Activated T-cell treated with anti-CD3 and anti-CD28 coated beads for 48 hours (primary cell): ENCODE measurements at regions not wholly inside any gene's neighbourhood (a gene's known extent, or its start where the extent isn't known, plus 50 kb on each side); places are given as distances from the start of the nearest gene placed in this dataset.

Experiments used
- DNase-seq: peaks from one replicate; pipeline ENCODE4 v3.0.0-alpha.2; 2020; ENCODE audit warnings: low read depth

DNA sequence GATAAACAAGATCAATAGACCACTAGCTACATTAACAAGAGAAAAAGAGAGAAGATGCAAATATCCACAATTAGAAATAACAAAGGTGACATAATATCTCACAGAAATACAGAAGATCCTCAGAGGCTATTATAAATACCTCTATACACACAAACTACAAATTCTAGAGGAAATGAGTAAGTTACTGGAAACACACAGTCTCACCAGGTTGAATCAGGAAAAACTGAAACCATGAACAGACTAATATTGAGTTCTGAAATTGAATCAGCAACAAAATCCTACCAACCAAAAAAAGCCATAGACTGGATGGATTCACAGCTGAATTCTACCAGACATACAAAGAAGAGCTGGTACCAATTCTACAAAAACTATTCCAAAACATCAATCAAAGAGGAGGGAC is 211.8 kb upstream of the CPEB2 start:
- DNase-seq: no peak

GRCh38 chr4:14792702-14793227 is 209.5 kb upstream of the CPEB2 start:
- no peak for DNase-seq

DNA sequence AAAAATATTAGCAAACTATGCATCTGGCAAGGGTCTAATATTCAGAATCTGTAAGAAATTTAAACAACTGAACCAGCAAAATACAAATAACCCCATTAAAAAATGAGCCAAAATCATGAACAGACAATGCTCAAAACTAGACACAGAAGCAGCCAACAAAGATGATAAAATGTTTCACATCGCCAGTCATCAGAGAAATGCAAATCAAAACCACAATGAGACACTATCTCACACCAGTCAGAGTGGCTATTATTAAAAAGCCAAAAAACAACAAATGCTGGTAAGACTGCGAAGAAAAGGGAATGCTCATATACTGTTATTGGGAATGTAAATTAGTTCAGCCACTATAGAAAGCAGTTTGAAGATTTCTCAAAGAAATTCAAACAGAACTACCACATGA is 201.3 kb upstream of the CPEB2 start:
- DNase-seq: no peak

DNA sequence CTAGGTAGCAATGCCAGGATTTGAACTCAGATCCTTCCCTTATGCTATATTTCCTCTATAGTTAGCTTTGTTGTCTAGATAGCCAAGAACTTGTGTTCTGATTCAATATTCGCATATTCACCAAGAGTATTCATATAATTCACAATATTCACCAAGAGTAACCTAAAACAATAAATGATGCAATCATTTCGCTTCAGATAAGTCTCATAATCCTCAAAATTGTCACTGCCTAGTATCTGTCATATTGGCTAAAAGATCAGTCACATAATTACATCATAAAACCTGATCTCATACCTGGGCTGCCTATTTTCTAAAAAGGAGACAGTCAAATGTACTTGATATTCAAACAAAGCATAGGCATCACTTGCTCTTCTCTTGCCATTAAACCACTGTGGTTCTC is 199.7 kb upstream of the CPEB2 start:
- no peak for DNase-seq

DNA sequence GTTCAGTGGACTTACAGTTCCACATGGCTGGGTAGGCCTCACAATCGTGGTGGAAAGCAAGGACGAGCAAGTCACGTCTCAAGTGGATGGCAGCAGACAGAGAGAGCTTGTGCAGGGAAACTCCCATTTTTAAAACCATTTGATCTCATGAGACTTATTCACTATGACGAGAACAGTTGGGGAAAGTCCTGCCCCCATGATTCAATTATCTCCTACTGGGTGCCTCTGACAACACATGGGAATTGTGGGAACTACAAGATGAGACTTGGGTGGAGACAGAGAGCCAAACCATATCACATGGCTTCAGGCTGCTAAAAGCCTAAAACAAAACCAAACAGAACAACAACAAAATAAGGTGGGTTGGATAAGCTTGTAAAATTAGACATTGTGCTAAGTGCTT is 194.4 kb upstream of the CPEB2 start:
- no peak for DNase-seq

DNA sequence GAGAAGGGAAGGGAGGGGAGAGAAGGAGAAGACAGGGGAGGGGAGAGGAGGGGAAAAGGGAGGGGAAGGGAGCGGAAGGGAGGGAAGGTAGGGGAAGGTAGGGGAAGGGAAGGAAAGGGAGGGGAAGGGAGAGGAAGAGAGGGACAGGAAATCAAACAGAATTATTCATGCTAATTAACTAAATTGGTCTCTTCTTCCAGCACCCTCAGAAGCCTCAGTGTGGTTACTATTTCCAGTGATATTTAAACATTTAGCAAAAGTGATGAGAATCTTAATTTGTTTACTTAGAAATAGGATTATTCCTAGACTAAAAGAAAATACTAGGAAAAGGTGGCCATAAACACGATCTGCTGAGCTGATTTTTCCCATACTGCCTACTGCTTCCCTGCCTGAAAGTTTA is 193.1 kb upstream of the CPEB2 start:
- DNase-seq: no peak

DNA sequence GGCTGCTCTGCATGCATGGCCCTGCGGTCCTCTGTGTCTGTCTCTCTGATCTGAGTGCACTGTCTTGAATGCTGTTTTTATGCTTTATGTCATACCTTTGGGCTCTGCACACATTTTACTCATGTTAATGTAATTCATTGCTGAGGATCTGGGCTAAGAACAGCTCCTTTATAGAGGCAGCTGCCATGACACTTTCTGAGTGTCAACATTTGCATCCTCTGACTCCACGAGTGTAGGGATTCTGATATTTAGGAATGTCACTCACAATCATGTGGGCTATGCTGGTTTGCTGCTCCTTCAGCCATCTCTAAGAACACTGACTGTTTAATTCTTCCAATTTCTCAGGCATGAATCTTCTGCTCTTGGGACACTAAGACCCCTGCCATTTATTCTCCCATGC is 192.2 kb upstream of the CPEB2 start:
- DNase-seq: no peak

- DNase-seq: no peak
Observed at GRCh38 chr4:14810568-14810967, 191.7 kb upstream of the CPEB2 start.

GRCh38 chr4:14812101-14812500 is 190.2 kb upstream of the CPEB2 start:
- no peak for DNase-seq

DNA sequence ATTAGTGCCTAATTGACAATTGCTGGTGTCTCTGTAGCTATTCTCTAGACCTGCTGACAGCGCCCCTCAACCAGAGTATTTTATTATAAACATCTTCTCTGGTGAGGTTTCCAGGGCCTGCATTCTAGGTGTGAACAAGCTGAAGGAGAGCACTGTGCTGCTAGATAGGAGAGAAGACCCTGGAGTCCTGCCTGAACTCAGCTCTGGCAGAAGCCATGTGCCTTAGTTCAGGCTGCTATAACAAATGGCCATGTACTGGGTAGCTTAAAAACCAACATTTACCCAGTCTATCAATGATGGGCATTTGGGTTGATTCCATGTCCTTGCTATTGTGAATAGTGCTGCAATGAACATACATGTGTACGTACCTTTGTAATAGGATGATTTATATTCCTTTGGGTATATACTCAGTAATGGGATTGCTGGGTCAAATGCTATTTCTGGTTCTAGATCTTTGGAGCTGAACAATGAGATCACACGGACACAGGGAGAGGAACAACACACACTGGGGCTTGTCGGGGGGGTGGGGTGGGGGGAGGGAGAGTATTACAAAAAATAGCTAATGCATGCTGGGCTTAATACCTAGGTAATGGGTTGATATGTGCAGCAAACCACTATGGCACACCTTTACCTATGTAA is 185.5 kb upstream of the CPEB2 start:
- no peak for DNase-seq

DNA sequence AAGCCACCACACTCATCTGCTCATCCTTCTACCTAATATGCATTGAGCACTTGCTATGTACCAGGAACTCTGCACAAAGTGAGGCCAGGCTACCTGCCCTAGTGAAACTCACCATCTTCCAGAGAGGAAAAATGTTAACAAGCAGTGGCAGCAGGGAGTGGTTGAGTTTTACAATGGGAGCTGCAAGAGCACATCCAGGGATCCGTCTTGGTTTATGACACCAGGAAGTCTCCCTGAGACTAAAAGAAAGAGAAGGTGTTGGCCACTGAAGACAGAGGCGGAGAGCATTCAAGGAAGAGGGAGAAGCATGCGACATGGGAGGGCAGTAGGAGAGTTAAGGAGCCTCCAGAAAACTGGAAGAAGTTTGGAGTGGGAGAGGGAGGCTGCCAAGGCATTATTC is 178.1 kb upstream of the CPEB2 start:
- no peak for DNase-seq

GRCh38 chr4:14827111-14827510 is 175.2 kb upstream of the CPEB2 start:
- no peak for DNase-seq

- DNase-seq: no peak
Observed at GRCh38 chr4:14829795-14830194, 172.5 kb upstream of the CPEB2 start.

GRCh38 chr4:14831416-14831815 is 170.9 kb upstream of the CPEB2 start:
- no peak for DNase-seq

GRCh38 chr4:14833053-14833452 is 169.2 kb upstream of the CPEB2 start:
- no peak for DNase-seq

GRCh38 chr4:14834382-14834781 is 167.9 kb upstream of the CPEB2 start:
- no peak for DNase-seq

DNA sequence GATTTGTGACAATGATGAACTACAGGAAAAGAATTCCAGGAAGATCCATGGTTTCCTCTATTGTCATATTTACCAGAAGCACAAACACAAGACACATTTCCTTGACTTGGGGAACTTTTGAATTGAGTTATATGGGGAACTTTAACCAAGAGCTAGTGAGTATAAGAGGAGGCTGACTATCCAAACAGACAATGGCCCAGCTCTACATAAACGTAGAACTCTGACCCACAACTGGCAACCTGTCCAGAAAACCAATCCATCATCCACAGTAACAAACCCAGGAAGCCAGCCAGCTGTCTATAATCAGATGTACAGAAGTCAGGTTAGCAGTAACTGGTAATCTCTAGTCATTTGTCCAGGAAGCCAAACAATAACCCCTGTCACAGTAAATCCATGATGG is 167.0 kb upstream of the CPEB2 start:
- DNase-seq: no peak

DNA sequence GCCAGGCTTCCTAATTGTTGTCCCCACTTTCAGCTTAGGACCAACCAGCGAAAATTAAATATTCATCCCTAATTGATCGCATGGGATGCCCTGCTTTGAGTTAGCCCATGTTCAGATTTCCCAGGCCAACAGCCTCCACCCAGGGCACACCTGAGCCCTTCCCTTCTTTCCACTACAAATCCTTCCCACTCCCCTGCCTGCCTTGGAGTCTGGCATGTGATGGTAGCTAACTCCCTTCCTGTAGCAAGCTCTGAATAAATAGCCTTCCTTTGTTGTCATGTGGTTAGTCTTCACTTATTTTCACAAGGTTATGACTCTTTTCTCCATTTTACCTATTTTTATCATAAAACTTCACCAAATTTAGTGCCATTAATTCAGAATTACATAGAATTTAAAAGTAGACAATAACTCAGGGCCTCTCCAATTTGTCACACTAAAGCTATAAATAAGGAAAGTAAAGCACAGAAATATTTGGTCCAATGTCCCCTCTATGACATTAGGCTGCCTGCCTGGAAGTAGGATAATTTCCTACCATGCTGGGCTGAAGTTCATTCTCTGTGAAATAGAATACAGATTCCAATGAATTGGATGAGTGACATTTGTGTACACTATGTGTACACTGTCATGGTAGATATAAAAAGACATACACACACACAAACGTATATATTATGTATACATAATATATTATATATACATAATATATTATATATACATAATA is 166.4 kb upstream of the CPEB2 start:
- DNase-seq: no peak

DNA sequence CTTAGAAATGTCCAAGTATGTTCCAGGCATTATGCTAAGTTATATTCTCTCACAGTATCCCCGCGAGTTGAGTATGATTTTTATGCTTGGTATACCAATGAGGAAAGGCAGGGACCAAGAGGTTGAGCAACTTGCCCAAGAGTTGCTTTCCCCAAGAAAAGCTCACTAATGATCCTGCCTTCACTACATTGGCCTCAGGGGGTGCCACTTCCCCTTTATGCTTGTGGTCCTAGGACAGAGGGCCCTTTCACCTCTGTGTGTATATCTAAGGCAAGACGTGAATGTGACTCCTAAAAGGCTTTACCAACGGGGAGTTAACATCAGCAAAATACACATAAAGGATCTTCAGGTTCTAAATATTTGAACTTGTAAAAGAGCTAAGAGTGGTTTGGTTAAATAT is 164.4 kb upstream of the CPEB2 start:
- DNase-seq: no peak

GRCh38 chr4:14841801-14842768 is 160.2 kb upstream of the CPEB2 start:
- no peak for DNase-seq

DNA sequence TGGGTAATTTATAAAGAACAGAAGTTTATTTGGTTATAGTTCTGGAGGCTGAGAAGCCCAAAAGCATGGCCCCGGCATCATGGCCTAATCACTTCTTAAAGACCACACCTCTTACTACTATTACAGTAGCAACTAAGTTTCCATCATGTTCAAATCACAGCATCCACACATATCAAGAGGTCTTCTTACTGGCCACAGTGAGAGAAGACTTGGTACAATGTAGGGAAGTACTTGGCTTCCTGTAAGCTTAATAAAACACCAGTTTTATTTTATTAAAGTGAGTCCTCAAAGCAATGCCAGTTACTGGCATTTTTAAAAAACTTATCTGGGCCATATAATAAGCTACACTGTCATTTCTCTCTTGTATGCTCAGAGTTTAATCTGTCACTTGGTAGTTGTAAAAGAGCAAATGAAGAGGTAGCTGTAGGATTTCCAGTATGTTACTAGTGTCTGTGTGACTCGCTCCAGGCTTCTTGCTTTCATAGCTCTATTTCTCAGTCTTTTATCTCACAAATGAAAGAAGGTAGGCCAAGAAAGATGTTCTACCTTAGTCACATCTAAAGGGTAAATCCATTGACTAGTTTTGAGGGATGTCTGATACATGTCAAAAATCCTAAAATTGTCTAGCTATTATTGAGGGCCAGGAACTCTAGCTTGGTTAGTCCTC is 159.2 kb upstream of the CPEB2 start:
- DNase-seq: no peak

GRCh38 chr4:14844061-14844460 is 158.2 kb upstream of the CPEB2 start:
- DNase-seq: no peak
